Right lobe of liver (tissue), 6 donors: ENCODE measurements at regions not wholly inside any gene's neighbourhood (a gene's known extent, or its start where the extent isn't known, plus 50 kb on each side); places are given as distances from the start of the nearest gene placed in this dataset.
A peak's percentile ranks its signal among the peaks of the same experiment; 100 is the strongest.

Experiments used
- ATAC-seq, 4 donors: fragments of 200-7000 bp; cut with Tn5 transposase; one replicate each; pipeline ENCODE4 v1.9.1; 2020; ENCODE audit warnings: mild to moderate bottlenecking in 4 of 4, moderate library complexity in 4 of 4
- DNase-seq, 3 donors: peaks; one replicate each; pipeline ENCODE4 v3.0.0-alpha.2; 2020
- H3K27ac ChIP-seq, 3 donors: fragments of 200-600 bp; one replicate each; pipeline ENCODE4 v1.8.0; 2022
- H3K27me3 ChIP-seq, 2 donors: fragments of 200-600 bp; one replicate each; pipeline ENCODE4 v1.8.0; 2022
- H3K36me3 ChIP-seq, 4 donors: fragments of 200-600 bp; sonication (generic) in 1 of 4; one replicate each; pipeline versions ENCODE4 v1.5.1 to v1.8.0; 2017 to 2022; ENCODE audit warnings: control low read depth in 1 of 4
- H3K4me1 ChIP-seq, 4 donors: fragments of 200-600 bp; sonication (generic) in 1 of 4; one replicate each; pipeline versions ENCODE4 v1.5.1 to v1.8.0; 2017 to 2022; ENCODE audit warnings: control low read depth in 1 of 4
- H3K4me3 ChIP-seq, 3 donors: fragments of 200-600 bp; one replicate each; pipeline ENCODE4 v1.8.0; 2022
- H3K9me3 ChIP-seq, 4 donors: fragments of 200-600 bp; sonication (generic) in 1 of 4; one replicate each; pipeline versions ENCODE4 v1.5.1 to v1.8.0; 2017 to 2022; ENCODE audit warnings: control low read depth in 1 of 4
- POLR2A ChIP-seq: fragments of 450-650 bp; IDR thresholded peaks from one replicate; pipeline ENCODE4 v1.6.1; 2017; ENCODE audit warnings: antibody characterized with exemption, mild to moderate bottlenecking
- WGBS: methylation state at CpG from one replicate; pipeline ENCODE4 v1.1.6; 2018; ENCODE audit warnings: low coverage, low lambda C conversion rate; ENCODE audit not compliant: insufficient coverage; ENCODE audit errors: missing lambda C conversion rate; 5-methylcytosine and 5-hydroxymethylcytosine counted together
- intact Hi-C, 2 donors: fragments of 100-400 bp; cut with DNase I; formaldehyde crosslinking; loops; one replicate each; pipeline versions ENCODE4 v1.11.2 to v1.14.1; 2022
- TF ChIP-seq, protein P1 (sequence below), 4 donors: fragments of 200-600 bp in 3 of 4; fragments of 450-650 bp in 1 of 4; IDR thresholded peaks; one replicate each; pipeline versions ENCODE4 v1.5.1 to v1.8.0; 2016 to 2022; ENCODE audit warnings: antibody characterized with exemption in 4 of 4, mild to moderate bottlenecking in 2 of 4
- donor health status: DM: no; HTN: yes; CAD: no.
- donor health status: DM: no; HTN: no; CAD: no.
- donor health status: DM: no; HTN: no; CAD: no.
- donor health status: DM: no; HTN: yes; CAD: no.
- donor health status: DM: no; HTN: yes; CAD: no.

DNA sequence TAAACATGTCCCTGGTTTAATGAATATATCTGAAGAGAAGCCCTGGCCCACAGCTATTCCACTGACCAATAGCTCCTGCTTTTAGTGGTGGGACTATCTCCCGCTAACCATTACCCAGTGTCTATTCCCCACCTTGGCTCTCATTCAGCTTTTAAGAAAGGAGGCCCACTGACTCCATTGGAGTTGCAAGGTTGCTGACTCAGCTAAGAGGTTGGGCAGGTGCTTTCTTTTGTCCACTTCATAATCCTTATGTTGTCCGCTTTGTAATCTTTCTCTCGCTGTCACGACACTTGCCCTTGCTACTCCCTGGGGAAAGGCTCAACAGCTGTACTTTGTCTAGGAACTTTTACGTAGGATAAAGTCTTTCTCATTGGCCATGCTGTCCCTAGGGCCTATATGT, 453.4 kb upstream of the CCDC196 start:
- ATAC-seq (no peak), DNase-seq (no peak)
- no peaks in the 10 kb centered on the region for H3K9me3 ChIP-seq
- no peaks in the 10 kb centered on the region for H3K4me1 ChIP-seq
- no peak overlapping the region for H3K4me3 ChIP-seq
- 78% methylated on average over 5 of the region's 5 CpGs for WGBS
- no peaks in the 10 kb centered on the region for H3K36me3 ChIP-seq
- H3K27ac ChIP-seq = no peak overlapping the region
- no peaks in the 10 kb centered on the region for H3K27me3 ChIP-seq
- TF ChIP-seq POLR2A = no peak
- TF ChIP-seq, protein P1, sequence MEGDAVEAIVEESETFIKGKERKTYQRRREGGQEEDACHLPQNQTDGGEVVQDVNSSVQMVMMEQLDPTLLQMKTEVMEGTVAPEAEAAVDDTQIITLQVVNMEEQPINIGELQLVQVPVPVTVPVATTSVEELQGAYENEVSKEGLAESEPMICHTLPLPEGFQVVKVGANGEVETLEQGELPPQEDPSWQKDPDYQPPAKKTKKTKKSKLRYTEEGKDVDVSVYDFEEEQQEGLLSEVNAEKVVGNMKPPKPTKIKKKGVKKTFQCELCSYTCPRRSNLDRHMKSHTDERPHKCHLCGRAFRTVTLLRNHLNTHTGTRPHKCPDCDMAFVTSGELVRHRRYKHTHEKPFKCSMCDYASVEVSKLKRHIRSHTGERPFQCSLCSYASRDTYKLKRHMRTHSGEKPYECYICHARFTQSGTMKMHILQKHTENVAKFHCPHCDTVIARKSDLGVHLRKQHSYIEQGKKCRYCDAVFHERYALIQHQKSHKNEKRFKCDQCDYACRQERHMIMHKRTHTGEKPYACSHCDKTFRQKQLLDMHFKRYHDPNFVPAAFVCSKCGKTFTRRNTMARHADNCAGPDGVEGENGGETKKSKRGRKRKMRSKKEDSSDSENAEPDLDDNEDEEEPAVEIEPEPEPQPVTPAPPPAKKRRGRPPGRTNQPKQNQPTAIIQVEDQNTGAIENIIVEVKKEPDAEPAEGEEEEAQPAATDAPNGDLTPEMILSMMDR (IDR thresholded peaks at IDR 0.05) = no peak
- intact Hi-C loops = no loop called here

- no peak overlapping the region for H3K4me3 ChIP-seq
- H3K27ac ChIP-seq = no peak overlapping the region
- 60% methylated on average over 2 of the region's 2 CpGs for WGBS
- ATAC-seq = no peak
- no peaks in the 10 kb centered on the region for H3K9me3 ChIP-seq
- H3K27me3 ChIP-seq = no peaks in the 10 kb centered on the region
- intact Hi-C loops = no loop called here
- DNase-seq = no peak
- no peaks in the 10 kb centered on the region for H3K36me3 ChIP-seq
- no peaks in the 10 kb centered on the region for H3K4me1 ChIP-seq
- TF ChIP-seq, protein P1 (IDR thresholded peaks at IDR 0.05) = no peak
- no peak for TF ChIP-seq POLR2A
Measured at GRCh38 chr14:66036547-66036946, 449.6 kb upstream of the CCDC196 start.

DNA sequence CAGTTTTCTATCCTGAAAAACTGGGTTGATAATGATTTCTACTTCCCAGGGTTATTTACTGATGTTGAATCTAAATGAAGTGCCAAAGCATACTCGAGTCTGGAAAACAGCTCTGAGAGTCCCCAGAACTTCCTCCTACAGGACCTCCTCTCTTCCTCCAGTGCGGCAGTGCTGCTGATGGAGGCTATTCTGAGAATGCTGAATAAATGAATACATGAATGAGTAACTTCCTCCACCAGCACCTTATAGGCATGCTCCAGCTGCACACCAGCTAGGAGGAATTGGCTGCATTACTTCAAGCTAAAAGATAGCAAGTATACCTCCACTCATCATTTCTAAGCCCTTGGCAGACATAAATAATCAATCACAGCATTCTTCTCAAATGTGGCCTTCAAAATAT, 448.8 kb upstream of the CCDC196 start:
- H3K27ac ChIP-seq = no peak overlapping the region
- no peaks in the 10 kb centered on the region for H3K27me3 ChIP-seq
- intact Hi-C loops = no loop called here
- H3K9me3 ChIP-seq = no peaks in the 10 kb centered on the region
- ATAC-seq (peak in 3 of 4 donors; percentile 53 to 65 (median 58)), DNase-seq (no peak)
- H3K36me3 ChIP-seq = no peaks in the 10 kb centered on the region
- WGBS = 51% methylated on average over 2 of the region's 2 CpGs
- no peak overlapping the region for H3K4me3 ChIP-seq
- TF ChIP-seq, protein P1 (IDR thresholded peaks at IDR 0.05) = no peak
- no peak for TF ChIP-seq POLR2A
- no peaks in the 10 kb centered on the region for H3K4me1 ChIP-seq

DNA sequence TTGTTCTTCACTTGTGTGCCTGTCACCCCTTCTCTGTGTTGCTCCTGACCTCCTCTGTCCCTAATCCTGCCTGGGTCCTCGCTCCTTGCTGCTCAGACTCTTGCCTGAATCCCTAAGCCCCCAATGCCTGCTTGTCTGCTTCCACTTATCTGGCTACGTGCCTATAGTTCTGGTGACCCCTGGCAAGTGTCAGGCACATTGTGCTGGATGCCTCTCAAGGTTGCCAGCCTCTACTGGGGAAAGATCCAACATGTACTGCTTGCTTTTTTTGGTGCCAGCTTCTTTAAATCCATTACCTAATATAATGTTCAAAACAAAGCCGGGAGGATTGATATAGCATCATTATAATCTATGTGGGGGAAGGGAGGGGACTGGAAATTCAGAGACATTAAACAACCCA, 448.0 kb upstream of the CCDC196 start:
- WGBS = 39% methylated on average over 3 of the region's 3 CpGs
- TF ChIP-seq POLR2A = no peak
- TF ChIP-seq, protein P1 (IDR thresholded peaks at IDR 0.05) = no peak
- H3K27me3 ChIP-seq = no peaks in the 10 kb centered on the region
- H3K9me3 ChIP-seq = no peaks in the 10 kb centered on the region
- intact Hi-C loops = no loop called here
- no peak for ATAC-seq
- no peak for DNase-seq
- H3K4me1 ChIP-seq = no peaks in the 10 kb centered on the region
- no peaks in the 10 kb centered on the region for H3K36me3 ChIP-seq
- no peak overlapping the region for H3K4me3 ChIP-seq
- H3K27ac ChIP-seq = no peak overlapping the region

- H3K36me3 ChIP-seq = no peaks in the 10 kb centered on the region
- peak; percentile 59 to 82 (median 71) for ATAC-seq
- H3K27me3 ChIP-seq = no peaks in the 10 kb centered on the region
- intact Hi-C loops = no loop called here
- no peak for TF ChIP-seq POLR2A
- TF ChIP-seq, protein P1 (IDR thresholded peaks at IDR 0.05) = no peak
- no peak overlapping the region for H3K4me3 ChIP-seq
- WGBS = 67% methylated on average over 1 of the region's 1 CpG
- no peak for DNase-seq
- no peaks in the 10 kb centered on the region for H3K9me3 ChIP-seq
- no peak overlapping the region for H3K27ac ChIP-seq
- H3K4me1 ChIP-seq = no peaks in the 10 kb centered on the region
Measured at GRCh38 chr14:66038618-66039017, 447.6 kb upstream of the CCDC196 start.
